Breast epithelium (tissue), 4 donors: ENCODE measurements at regions not wholly inside any gene's neighbourhood (a gene's known extent, or its start where the extent isn't known, plus 50 kb on each side); places are given as distances from the start of the nearest gene placed in this dataset.
A peak's percentile ranks its signal among the peaks of the same experiment; 100 is the strongest.
"Not testable (repeated sequence)": the region's sequence is repeated elsewhere in the genome, so short reads cannot be mapped to it uniquely, and the experiment has no call there.

Experiments
- DNase-seq, 2 donors: peaks; one replicate each; pipeline ENCODE4 v3.0.0-alpha.2; 2019; ENCODE audit warnings: low spot score in 2 of 2
- H3K27ac ChIP-seq, 2 donors: fragments of 200-600 bp; sonication (generic) in 1 of 2; one replicate each; pipeline ENCODE4 v1.5.1; 2016 to 2019; ENCODE audit warnings: mild to moderate bottlenecking in 1 of 2
- H3K27me3 ChIP-seq, 2 donors: fragments of 200-600 bp; sonication (generic) in 1 of 2; one replicate each; pipeline versions ENCODE4 v1.5.1 to v1.6.0; 2017 to 2019; ENCODE audit warnings: control low read depth in 1 of 2, mild to moderate bottlenecking in 1 of 2
- H3K36me3 ChIP-seq: fragments of 200-600 bp; one replicate; pipeline ENCODE4 v1.5.1; 2019
- H3K4me1 ChIP-seq, 2 donors: fragments of 200-600 bp; sonication (generic); one replicate each; pipeline ENCODE4 v1.5.1; 2016 to 2019; ENCODE audit warnings: control low read depth in 1 of 2
- H3K4me3 ChIP-seq, 3 donors: fragments of 200-600 bp; sonication (generic); 1 replicate in 2 of 3; 2 replicates in 1 of 3; pipeline ENCODE4 v1.5.1; 2016 to 2019; ENCODE audit warnings: mild to moderate bottlenecking in 3 of 3, moderate library complexity in 2 of 3
- H3K9me3 ChIP-seq, 2 donors: fragments of 200-600 bp; sonication (generic) in 1 of 2; one replicate each; pipeline ENCODE4 v1.5.1; 2016 to 2019; ENCODE audit warnings: control low read depth in 1 of 2
- CTCF ChIP-seq, 3 donors: fragments of 450-650 bp; IDR thresholded peaks; one replicate each; pipeline ENCODE4 v1.5.1; 2016 to 2017; ENCODE audit warnings: antibody characterized with exemption in 3 of 3, mild to moderate bottlenecking in 3 of 3, moderate library complexity in 3 of 3
- POLR2A ChIP-seq: fragments of 450-650 bp; IDR thresholded peaks from one replicate; pipeline ENCODE4 v1.6.1; 2016; ENCODE audit warnings: antibody characterized with exemption, mild to moderate bottlenecking, moderate library complexity
- POLR2AphosphoS5 ChIP-seq, 3 donors: sonication (generic); formaldehyde crosslinking; IDR thresholded peaks; one replicate each; pipeline ENCODE4 v1.6.1; 2017; ENCODE audit warnings: antibody characterized with exemption in 3 of 3
- intact Hi-C: fragments of 100-400 bp; cut with DNase I; formaldehyde crosslinking; loops from one replicate; pipeline ENCODE4 v1.15.1; 2023; ENCODE audit warnings: low total_unique reads

GRCh38 chr12:34123092-34123491 is 100.8 kb downstream of the ALG10 start:
- peak; percentile 36 to 79 (median 66) for TF ChIP-seq CTCF (IDR thresholded peaks at IDR 0.05)
- H3K4me3 ChIP-seq, DNase-seq, H3K9me3 ChIP-seq, H3K27ac ChIP-seq, H3K4me1 ChIP-seq, H3K36me3 ChIP-seq, H3K27me3 ChIP-seq, intact Hi-C loops: not testable (repeated sequence)

GRCh38 chr12:34124608-34125007 is 102.3 kb downstream of the ALG10 start:
- intact Hi-C loops = no loop called here

GRCh38 chr12:34126239-34126641 is 103.9 kb downstream of the ALG10 start:
- Histone ChIP-seq H3K27ac (no peak overlapping the region), H3K27me3 (no peaks in the 10 kb centered on the region), H3K4me3 (peak overlapping the region in 2 of 3 donors; percentile 11 to 53), H3K9me3 (no peaks in the 10 kb centered on the region), H3K4me1 (no peaks in the 10 kb centered on the region), H3K36me3 (no peaks in the 10 kb centered on the region)
- TF ChIP-seq POLR2AphosphoS5 (IDR thresholded peaks at IDR 0.05) = no peak
- no peak for TF ChIP-seq CTCF (IDR thresholded peaks at IDR 0.05)
- DNase-seq = no peak
- intact Hi-C loops = no loop called here

More at GRCh38 chr12:34124608-34125007, 102.3 kb downstream of the ALG10 start:
- no peak overlapping the region for H3K27ac ChIP-seq
- no peaks in the 10 kb centered on the region for H3K4me1 ChIP-seq
- no peak for DNase-seq
- TF ChIP-seq POLR2AphosphoS5 (IDR thresholded peaks at IDR 0.05) (no peak), POLR2A (no peak), CTCF (IDR thresholded peaks at IDR 0.05) (no peak)
- H3K9me3 ChIP-seq = no peaks in the 10 kb centered on the region
- H3K36me3 ChIP-seq = no peaks in the 10 kb centered on the region
- no peaks in the 10 kb centered on the region for H3K27me3 ChIP-seq
- H3K4me3 ChIP-seq = no peak overlapping the region

- TF ChIP-seq POLR2AphosphoS5 (IDR thresholded peaks at IDR 0.05) = no peak
- TF ChIP-seq POLR2A = no peak
- TF ChIP-seq CTCF (IDR thresholded peaks at IDR 0.05) = no peak
- H3K27ac ChIP-seq = no peak overlapping the region
- intact Hi-C loops = no loop called here
- no peaks in the 10 kb centered on the region for H3K9me3 ChIP-seq
- H3K36me3 ChIP-seq = no peaks in the 10 kb centered on the region
- no peaks in the 10 kb centered on the region for H3K27me3 ChIP-seq
- DNase-seq = no peak
- no peak overlapping the region for H3K4me3 ChIP-seq
- H3K4me1 ChIP-seq = no peaks in the 10 kb centered on the region
These were observed 104.5 kb downstream of the ALG10 start for GRCh38 chr12:34126805-34127204.

- intact Hi-C loops, H3K4me3 ChIP-seq, H3K27ac ChIP-seq, DNase-seq, H3K4me1 ChIP-seq, H3K9me3 ChIP-seq, H3K36me3 ChIP-seq, H3K27me3 ChIP-seq: not testable (repeated sequence)
These were observed 105.1 kb downstream of the ALG10 start for GRCh38 chr12:34127379-34127778.

GRCh38 chr12:34142430-34142829 is 120.1 kb downstream of the ALG10 start:
- Histone ChIP-seq H3K36me3 (no peaks in the 10 kb centered on the region), H3K4me3 (no peak overlapping the region), H3K9me3 (no peaks in the 10 kb centered on the region), H3K27ac (no peak overlapping the region), H3K4me1 (no peaks in the 10 kb centered on the region), H3K27me3 (no peaks in the 10 kb centered on the region)
- DNase-seq = no peak
- TF ChIP-seq POLR2AphosphoS5 (IDR thresholded peaks at IDR 0.05) (no peak), POLR2A (no peak), CTCF (IDR thresholded peaks at IDR 0.05) (no peak)
- intact Hi-C loops = no loop called here
